Body of pancreas (tissue), 4 donors: ENCODE measurements at regions not wholly inside any gene's neighbourhood (a gene's known extent, or its start where the extent isn't known, plus 50 kb on each side); places are given as distances from the start of the nearest gene placed in this dataset.

ENCODE experiments used
- ATAC-seq: fragments of 150-250 bp; one replicate; pipeline ENCODE4 v1.9.1; 2016
- DNase-seq, 4 donors: peaks; one replicate each; pipeline ENCODE4 v3.0.0-alpha.2; 2019
- H3K27ac ChIP-seq, 4 donors: fragments of 200-600 bp; sonication (generic); 1 replicate in 3 of 4; 2 replicates in 1 of 4; pipeline versions ENCODE4 v1.5.1 to v1.6.1; 2016 to 2019; ENCODE audit warnings: mild to moderate bottlenecking in 1 of 4, mixed read lengths in 1 of 4, moderate library complexity in 1 of 4
- H3K27me3 ChIP-seq, 2 donors: fragments of 200-600 bp; sonication (generic); one replicate each; pipeline ENCODE4 v1.6.0; 2016; ENCODE audit warnings: mild to moderate bottlenecking in 1 of 2
- H3K36me3 ChIP-seq, 2 donors: fragments of 200-600 bp; sonication (generic); replicated peaks in 1 of 2; 2 replicates each; pipeline ENCODE4 v1.5.1; 2016; ENCODE audit warnings: low read depth in 2 of 2; ENCODE audit not compliant: insufficient read depth in 1 of 2
- H3K4me1 ChIP-seq: fragments of 200-600 bp; sonication (generic); one replicate; pipeline ENCODE4 v1.6.0; 2016
- H3K4me3 ChIP-seq, 2 donors: fragments of 200-600 bp; sonication (generic); 1 replicate in 1 of 2; 2 replicates in 1 of 2; pipeline ENCODE4 v1.5.1; 2016 to 2019
- H3K9me3 ChIP-seq, 3 donors: fragments of 200-600 bp; sonication (generic); 1 replicate in 2 of 3; 2 replicates in 1 of 3; pipeline ENCODE4 v1.5.1; 2016
- CTCF ChIP-seq, 7 experiments: fragments of 450-650 bp in 4 of 7; fragments of 200-600 bp in 3 of 7; sonication (generic) in 3 of 7; IDR thresholded peaks; one replicate each; pipeline ENCODE4 v1.5.1; 2016 to 2019; ENCODE audit warnings: antibody characterized with exemption in 7 of 7
- POLR2A ChIP-seq, 3 donors: fragments of 450-650 bp; IDR thresholded peaks; one replicate each; pipeline ENCODE4 v1.6.1; 2016; ENCODE audit warnings: antibody characterized with exemption in 3 of 3, mild to moderate bottlenecking in 2 of 3
- WGBS, 2 donors: methylation state at CpG; one replicate each; pipeline ENCODE4 v1.1.5; 2017; 5-methylcytosine and 5-hydroxymethylcytosine counted together
- intact Hi-C: fragments of 100-400 bp; cut with DNase I; formaldehyde crosslinking; loops from one replicate; pipeline ENCODE4 v1.15.1; 2023

GRCh38 chr7:16951483-16952080 lies 69.8 kb upstream of the AGR3 start:
- no peak overlapping the region for H3K27ac ChIP-seq
- no peak for DNase-seq
- no peak overlapping the region for H3K4me3 ChIP-seq
- WGBS, 2 donors = 81 to 83% methylated on average over 3 of the region's 3 CpGs
- ATAC-seq = no peak
- H3K4me1 ChIP-seq = no peaks in the 10 kb centered on the region
- H3K9me3 ChIP-seq = peaks cover 0 to 9% (median 0%) of the 10 kb centered on the region in 3 donors
- TF ChIP-seq POLR2A (IDR thresholded peaks at IDR 0.05) (no peak), CTCF (IDR thresholded peaks at IDR 0.05) (no peak)
- intact Hi-C loops = no loop called here
- no peaks in the 10 kb centered on the region for H3K36me3 ChIP-seq
- no peaks in the 10 kb centered on the region for H3K27me3 ChIP-seq

GRCh38 chr7:16954321-16954720 lies 72.5 kb upstream of the AGR3 start:
- TF ChIP-seq POLR2A (IDR thresholded peaks at IDR 0.05) (no peak), CTCF (IDR thresholded peaks at IDR 0.05) (no peak)
- DNase-seq = no peak
- 65 to 66% methylated on average over 3 of the region's 3 CpGs for WGBS, 2 donors

GRCh38 chr7:16958724-16959123 lies 76.9 kb upstream of the AGR3 start:
- ATAC-seq = no peak
- Histone ChIP-seq H3K4me1 (no peaks in the 10 kb centered on the region), H3K9me3 (no peaks in the 10 kb centered on the region), H3K4me3 (no peak overlapping the region), H3K36me3 (no peaks in the 10 kb centered on the region), H3K27me3 (no peaks in the 10 kb centered on the region), H3K27ac (no peak overlapping the region)
- WGBS, 2 donors = 48 to 60% methylated on average over 1 of the region's 1 CpG
- intact Hi-C loops = no loop called here
- no peak for TF ChIP-seq CTCF (IDR thresholded peaks at IDR 0.05)
- TF ChIP-seq POLR2A (IDR thresholded peaks at IDR 0.05) = no peak
- no peak for DNase-seq

More at GRCh38 chr7:16954321-16954720, 72.5 kb upstream of the AGR3 start:
- Histone ChIP-seq H3K27ac (no peak overlapping the region), H3K36me3 (no peaks in the 10 kb centered on the region), H3K4me1 (no peaks in the 10 kb centered on the region), H3K9me3 (no peaks in the 10 kb centered on the region), H3K4me3 (no peak overlapping the region), H3K27me3 (no peaks in the 10 kb centered on the region)
- intact Hi-C loops = no loop called here
- ATAC-seq = no peak

- ATAC-seq (no peak), DNase-seq (no peak)
- intact Hi-C loops = no loop called here
- TF ChIP-seq CTCF (IDR thresholded peaks at IDR 0.05) = no peak
- TF ChIP-seq POLR2A (IDR thresholded peaks at IDR 0.05) = no peak
- Histone ChIP-seq H3K4me1 (no peaks in the 10 kb centered on the region), H3K9me3 (no peaks in the 10 kb centered on the region), H3K27me3 (no peaks in the 10 kb centered on the region), H3K4me3 (no peak overlapping the region), H3K36me3 (no peaks in the 10 kb centered on the region), H3K27ac (no peak overlapping the region)
- 68 to 70% methylated on average over 1 of the region's 1 CpG for WGBS, 2 donors
These were observed 78.7 kb upstream of the AGR3 start for GRCh38 chr7:16960337-16960965.

GRCh38 chr7:16961641-16962040 lies 79.9 kb upstream of the AGR3 start:
- no peaks in the 10 kb centered on the region for H3K36me3 ChIP-seq
- no peaks in the 10 kb centered on the region for H3K27me3 ChIP-seq
- no peaks in the 10 kb centered on the region for H3K4me1 ChIP-seq
- TF ChIP-seq POLR2A (IDR thresholded peaks at IDR 0.05) (no peak), CTCF (IDR thresholded peaks at IDR 0.05) (no peak)
- WGBS, 2 donors = 72 to 84% methylated on average over 2 of the region's 2 CpGs
- no peak overlapping the region for H3K4me3 ChIP-seq
- H3K9me3 ChIP-seq = no peaks in the 10 kb centered on the region
- DNase-seq = no peak
- intact Hi-C loops = no loop called here
- ATAC-seq = no peak
- H3K27ac ChIP-seq = no peak overlapping the region
